Central memory CD4-positive, alpha-beta T cell (primary cell): ENCODE measurements at regions not wholly inside any gene's neighbourhood (a gene's known extent, or its start where the extent isn't known, plus 50 kb on each side); places are given as distances from the start of the nearest gene placed in this dataset.
"Not testable (repeated sequence)": the region's sequence is repeated elsewhere in the genome, so short reads cannot be mapped to it uniquely, and the experiment has no call there.

Experiments used
- DNase-seq: peaks from one replicate; pipeline ENCODE4 v3.0.0; 2022

GRCh38 chr5:35561396-35561795 is 56.3 kb upstream of the SPEF2 start:
- DNase-seq: no peak

GRCh38 chr5:35557748-35558147 is 59.9 kb upstream of the SPEF2 start:
- no peak for DNase-seq

- no peak for DNase-seq
These were observed 60.5 kb upstream of the SPEF2 start for GRCh38 chr5:35557199-35557598.

GRCh38 chr5:35554016-35554415 is 63.6 kb upstream of the SPEF2 start:
- no peak for DNase-seq

- no peak for DNase-seq
These were observed 72.5 kb upstream of the SPEF2 start for GRCh38 chr5:35545190-35545589.

GRCh38 chr5:35543408-35543807 is 74.3 kb upstream of the SPEF2 start:
- no peak for DNase-seq

GRCh38 chr5:35540002-35540401 is 77.7 kb upstream of the SPEF2 start:
- no peak for DNase-seq

GRCh38 chr5:35538198-35538931 is 79.3 kb upstream of the SPEF2 start:
- DNase-seq: no peak

GRCh38 chr5:35533156-35533555 is 84.5 kb upstream of the SPEF2 start:
- DNase-seq: no peak

- DNase-seq: not testable (repeated sequence)
These were observed 86.1 kb upstream of the SPEF2 start for GRCh38 chr5:35531553-35531952.

- DNase-seq: no peak
These were observed 99.6 kb upstream of the SPEF2 start for GRCh38 chr5:35518104-35518503.

- DNase-seq: no peak
These were observed 101.4 kb upstream of the SPEF2 start for GRCh38 chr5:35516271-35516670.

- no peak for DNase-seq
These were observed 104.1 kb upstream of the SPEF2 start for GRCh38 chr5:35513612-35514011.

GRCh38 chr5:35502206-35502605 is 115.5 kb upstream of the SPEF2 start:
- no peak for DNase-seq

GRCh38 chr5:35488791-35489190 is 128.9 kb upstream of the SPEF2 start:
- no peak for DNase-seq

GRCh38 chr5:35488055-35488454 is 129.6 kb upstream of the SPEF2 start:
- no peak for DNase-seq

- DNase-seq: no peak
These were observed 130.2 kb upstream of the SPEF2 start for GRCh38 chr5:35487233-35488025.

GRCh38 chr5:35485487-35485886 is 132.2 kb upstream of the SPEF2 start:
- no peak for DNase-seq

- DNase-seq: no peak
These were observed 133.4 kb upstream of the SPEF2 start for GRCh38 chr5:35484241-35484640.

- DNase-seq: no peak
These were observed 133.9 kb upstream of the SPEF2 start for GRCh38 chr5:35483780-35484179.

GRCh38 chr5:35483191-35483590 is 134.5 kb upstream of the SPEF2 start:
- no peak for DNase-seq

GRCh38 chr5:35482167-35482755 is 135.4 kb upstream of the SPEF2 start:
- no peak for DNase-seq

GRCh38 chr5:35478856-35479682 is 138.6 kb upstream of the SPEF2 start:
- DNase-seq: peak; percentile 13
